Astrocyte (in vitro differentiated cells and primary cell): ENCODE measurements at regions not wholly inside any gene's neighbourhood (a gene's known extent, or its start where the extent isn't known, plus 50 kb on each side); places are given as distances from the start of the nearest gene placed in this dataset.

Experiments used
- EZH2 ChIP-seq: IDR thresholded peaks from 2 replicates; pipeline ENCODE4 v1.6.1; 2012; ENCODE audit warnings: mild to moderate bottlenecking, low read length, inconsistent platforms; ENCODE audit not compliant: insufficient read depth
- TF ChIP-seq, protein P1 (sequence below): IDR thresholded peaks from 2 replicates; pipeline ENCODE4 v1.5.1; 2011; ENCODE audit warnings: low read depth, mild to moderate bottlenecking, inconsistent platforms, low read length, moderate library complexity; ENCODE audit not compliant: insufficient read depth

DNA sequence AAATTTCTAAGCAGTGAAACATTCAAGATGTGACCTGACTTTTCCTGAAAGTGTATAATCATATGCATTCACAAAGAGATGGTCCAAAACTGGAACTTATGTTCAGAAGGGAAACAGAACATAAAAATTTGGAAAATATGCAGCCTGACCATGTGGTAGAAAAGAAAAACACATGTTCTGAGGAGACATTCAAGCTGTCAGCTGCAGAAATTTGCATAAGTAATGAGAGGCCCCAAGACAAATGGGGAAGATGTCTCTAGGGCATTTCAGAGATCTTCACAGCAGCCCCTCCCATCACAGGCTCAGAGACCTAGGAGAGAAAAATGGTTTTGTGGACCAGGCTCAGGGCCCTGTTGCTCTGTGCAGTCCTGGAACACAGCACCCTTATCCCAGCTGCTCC is 123.8 kb downstream of the RPIA start:
- TF ChIP-seq, protein P1, sequence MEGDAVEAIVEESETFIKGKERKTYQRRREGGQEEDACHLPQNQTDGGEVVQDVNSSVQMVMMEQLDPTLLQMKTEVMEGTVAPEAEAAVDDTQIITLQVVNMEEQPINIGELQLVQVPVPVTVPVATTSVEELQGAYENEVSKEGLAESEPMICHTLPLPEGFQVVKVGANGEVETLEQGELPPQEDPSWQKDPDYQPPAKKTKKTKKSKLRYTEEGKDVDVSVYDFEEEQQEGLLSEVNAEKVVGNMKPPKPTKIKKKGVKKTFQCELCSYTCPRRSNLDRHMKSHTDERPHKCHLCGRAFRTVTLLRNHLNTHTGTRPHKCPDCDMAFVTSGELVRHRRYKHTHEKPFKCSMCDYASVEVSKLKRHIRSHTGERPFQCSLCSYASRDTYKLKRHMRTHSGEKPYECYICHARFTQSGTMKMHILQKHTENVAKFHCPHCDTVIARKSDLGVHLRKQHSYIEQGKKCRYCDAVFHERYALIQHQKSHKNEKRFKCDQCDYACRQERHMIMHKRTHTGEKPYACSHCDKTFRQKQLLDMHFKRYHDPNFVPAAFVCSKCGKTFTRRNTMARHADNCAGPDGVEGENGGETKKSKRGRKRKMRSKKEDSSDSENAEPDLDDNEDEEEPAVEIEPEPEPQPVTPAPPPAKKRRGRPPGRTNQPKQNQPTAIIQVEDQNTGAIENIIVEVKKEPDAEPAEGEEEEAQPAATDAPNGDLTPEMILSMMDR: no peak
- no peak for TF ChIP-seq EZH2
